T-cell (primary cell): ENCODE measurements at regions not wholly inside any gene's neighbourhood (a gene's known extent, or its start where the extent isn't known, plus 50 kb on each side); places are given as distances from the start of the nearest gene placed in this dataset.
"Not testable (repeated sequence)": the region's sequence is repeated elsewhere in the genome, so short reads cannot be mapped to it uniquely, and the experiment has no call there.

Experiments used
- ATAC-seq, 4 experiments: fragments of 200-7000 bp in 3 of 4; fragments of 150-1000 bp in 1 of 4; cut with Tn5 transposase; replicated peaks in 1 of 4; 1 replicate in 3 of 4; 2 replicates in 1 of 4; pipeline ENCODE4 v1.10.0; 2021; ENCODE audit warnings: moderate library complexity in 3 of 4, mild to moderate bottlenecking in 2 of 4, moderate number of reproducible peaks in 1 of 4
- CTCF ChIA-PET, 2 donors: fragments of 300-600 bp; sonication (Branson Sonifier 250); formaldehyde crosslinking; loops; one replicate each; lab custom pipeline; 2022; ENCODE audit warnings: antibody characterized with exemption in 2 of 2; lab: Charles Lee
- POLR2A ChIA-PET, 2 donors: fragments of 300-600 bp; sonication (Branson Sonifier 250); formaldehyde crosslinking; loops; one replicate each; lab custom pipeline; 2022; ENCODE audit warnings: antibody characterized with exemption in 2 of 2; lab: Charles Lee
- DNase-seq, 35 experiments: peaks; one replicate each; pipeline versions ENCODE4 v3.0.0 to v3.0.0-alpha.2; 2013 to 2023
- H3K27ac ChIP-seq: one replicate; pipeline ENCODE4 v1.5.1; 2013; ENCODE audit warnings: low read length
- H3K27me3 ChIP-seq, 2 experiments: replicated peaks in 1 of 2; 1 replicate in 1 of 2; 2 replicates in 1 of 2; pipeline versions ENCODE4 v1.6.1 to v1.7.0; 2013; ENCODE audit warnings: low read length in 1 of 2, mixed read lengths in 1 of 2; ENCODE audit not compliant: control insufficient read depth in 2 of 2, insufficient read depth in 2 of 2; ENCODE audit errors: extremely low read depth in 1 of 2
- H3K36me3 ChIP-seq, 2 donors: 1 replicate in 1 of 2; 2 replicates in 1 of 2; pipeline versions ENCODE4 v1.6.1 to v1.7.0; 2013; ENCODE audit warnings: low read length in 1 of 2; ENCODE audit not compliant: control insufficient read depth in 2 of 2, insufficient read depth in 1 of 2; ENCODE audit errors: extremely low read depth in 1 of 2
- H3K4me1 ChIP-seq, 2 experiments: 1 replicate in 1 of 2; 2 replicates in 1 of 2; pipeline versions ENCODE4 v1.6.1 to v1.7.0; 2013; ENCODE audit warnings: low read length in 2 of 2, mixed read lengths in 1 of 2; ENCODE audit not compliant: insufficient read depth in 2 of 2, control insufficient read depth in 1 of 2; ENCODE audit errors: extremely low read depth in 1 of 2
- H3K4me3 ChIP-seq, 2 donors: 1 replicate in 1 of 2; 2 replicates in 1 of 2; pipeline versions ENCODE4 v1.5.1 to v1.7.0; 2013; ENCODE audit warnings: mild to moderate bottlenecking in 2 of 2, low read length in 1 of 2, moderate library complexity in 1 of 2; ENCODE audit not compliant: control insufficient read depth in 1 of 2; ENCODE audit errors: extremely low read depth in 1 of 2
- H3K9me3 ChIP-seq: 2 replicates; pipeline ENCODE4 v1.7.0; 2013
- H3K27ac Mint-ChIP-seq, 2 donors: one replicate each; pipeline ENCODE4 v1.8.0; 2020 to 2021; ENCODE audit warnings: mild to moderate bottlenecking in 2 of 2, mixed read lengths in 2 of 2
- H3K27me3 Mint-ChIP-seq, 2 donors: one replicate each; pipeline ENCODE4 v1.8.0; 2021 to 2022; ENCODE audit warnings: mixed read lengths in 2 of 2
- H3K36me3 Mint-ChIP-seq: one replicate; pipeline ENCODE4 v1.8.0; 2021; ENCODE audit warnings: mixed read lengths
- H3K4me1 Mint-ChIP-seq, 3 donors: one replicate each; pipeline ENCODE4 v1.8.0; 2020 to 2022; ENCODE audit warnings: mixed read lengths in 3 of 3, mild to moderate bottlenecking in 1 of 3
- H3K4me3 Mint-ChIP-seq, 3 donors: one replicate each; pipeline ENCODE4 v1.8.0; 2020 to 2022; ENCODE audit warnings: mild to moderate bottlenecking in 3 of 3, mixed read lengths in 3 of 3, moderate library complexity in 3 of 3
- H3K9me3 Mint-ChIP-seq, 3 donors: one replicate each; pipeline ENCODE4 v1.8.0; 2020 to 2022; ENCODE audit warnings: mixed read lengths in 3 of 3
- WGBS: methylation state at CpG from one replicate; pipeline ENCODE4 v1.1.5; 2013; ENCODE audit warnings: missing lambda C conversion rate; ENCODE audit not compliant: insufficient coverage; 5-methylcytosine and 5-hydroxymethylcytosine counted together

DNA sequence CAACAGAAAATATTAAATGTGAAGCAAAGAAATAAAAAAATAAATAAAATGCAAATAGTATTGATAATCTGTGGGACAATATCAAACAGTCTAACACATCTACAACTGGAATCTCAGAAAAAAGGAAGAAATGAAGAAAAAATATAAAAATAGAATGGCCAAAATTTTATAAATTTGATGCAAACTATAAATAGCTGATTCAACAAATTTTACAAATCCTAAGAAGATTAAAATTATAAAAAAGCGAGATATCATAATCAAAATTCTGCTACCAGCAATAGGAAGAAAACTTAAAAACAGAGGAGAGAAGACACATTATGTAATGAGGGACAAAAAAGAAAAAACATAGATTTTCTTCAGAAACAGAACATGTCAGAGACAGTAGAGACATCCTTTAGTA lies 129.2 kb upstream of the IRX1 start:
- Histone ChIP-seq H3K4me3 (no peak overlapping the region), H3K9me3 (no peaks in the 10 kb centered on the region), H3K4me1 (no peaks in the 10 kb centered on the region), H3K27me3 (no peaks in the 10 kb centered on the region), H3K27ac (no peak overlapping the region), H3K36me3 (no peaks in the 10 kb centered on the region)
- Mint-ChIP-seq H3K4me1 (no peaks in the 10 kb centered on the region), H3K27me3 (no peaks in the 10 kb centered on the region), H3K36me3 (no peaks in the 10 kb centered on the region), H3K9me3 (peaks cover under 1 to 14% (median 5%) of the 10 kb centered on the region in 3 donors), H3K27ac (no peak overlapping the region), H3K4me3 (no peak overlapping the region)
- ChIA-PET CTCF (no interaction called here), POLR2A (no interaction called here)
- no CpG with 5 or more reads among the region's 1 CpG for WGBS
- ATAC-seq (no peak), DNase-seq (no peak)

GRCh38 chr5:3460416-3460815 lies 135.2 kb upstream of the IRX1 start:
- ChIA-PET POLR2A (no interaction called here), CTCF (no interaction called here)
- WGBS = no CpG with 5 or more reads among the region's 2 CpGs
- Mint-ChIP-seq H3K36me3 (no peaks in the 10 kb centered on the region), H3K9me3 (peaks cover 0 to 11% (median 0%) of the 10 kb centered on the region in 3 donors), H3K27ac (no peak overlapping the region), H3K4me1 (no peaks in the 10 kb centered on the region), H3K27me3 (no peaks in the 10 kb centered on the region), H3K4me3 (no peak overlapping the region)
- H3K9me3 ChIP-seq = no peaks in the 10 kb centered on the region
- H3K36me3 ChIP-seq = no peaks in the 10 kb centered on the region
- no peak for DNase-seq
- ATAC-seq = no peak
- H3K27me3 ChIP-seq = no peaks in the 10 kb centered on the region
- H3K4me1 ChIP-seq = no peaks in the 10 kb centered on the region
- H3K27ac ChIP-seq = no peak overlapping the region
- H3K4me3 ChIP-seq = no peak overlapping the region

- no peak for DNase-seq
- WGBS = 80% methylated on average over 14 of the region's 14 CpGs
- H3K36me3 Mint-ChIP-seq = no peaks in the 10 kb centered on the region
These were observed 139.4 kb upstream of the IRX1 start for GRCh38 chr5:3456121-3456681.

GRCh38 chr5:3454028-3454427 lies 141.6 kb upstream of the IRX1 start:
- H3K27me3 ChIP-seq, H3K4me1 Mint-ChIP-seq, H3K27me3 Mint-ChIP-seq, POLR2A ChIA-PET, H3K4me1 ChIP-seq, H3K27ac Mint-ChIP-seq, H3K4me3 ChIP-seq, H3K36me3 ChIP-seq, H3K9me3 Mint-ChIP-seq, H3K27ac ChIP-seq, H3K4me3 Mint-ChIP-seq, H3K36me3 Mint-ChIP-seq, CTCF ChIA-PET, ATAC-seq, H3K9me3 ChIP-seq, DNase-seq: not testable (repeated sequence)
- WGBS = 96% methylated on average over 23 of the region's 27 CpGs

More at GRCh38 chr5:3456121-3456681, 139.4 kb upstream of the IRX1 start:
- H3K4me3 ChIP-seq = no peak overlapping the region
- Mint-ChIP-seq H3K27ac (no peak overlapping the region), H3K4me3 (no peak overlapping the region), H3K9me3 (peaks cover 0 to 12% (median 5%) of the 10 kb centered on the region in 3 donors), H3K4me1 (no peaks in the 10 kb centered on the region), H3K27me3 (no peaks in the 10 kb centered on the region)
- H3K4me1 ChIP-seq = no peaks in the 10 kb centered on the region
- no peaks in the 10 kb centered on the region for H3K9me3 ChIP-seq
- H3K27ac ChIP-seq = no peak overlapping the region
- ChIA-PET CTCF (no interaction called here), POLR2A (no interaction called here)
- no peaks in the 10 kb centered on the region for H3K27me3 ChIP-seq
- no peak for ATAC-seq
- no peaks in the 10 kb centered on the region for H3K36me3 ChIP-seq

GRCh38 chr5:3452622-3453021 lies 143.0 kb upstream of the IRX1 start:
- POLR2A ChIA-PET = no interaction called here
- no peaks in the 10 kb centered on the region for H3K36me3 Mint-ChIP-seq
- H3K4me1 Mint-ChIP-seq = no peaks in the 10 kb centered on the region
- Histone ChIP-seq H3K9me3 (no peaks in the 10 kb centered on the region), H3K27me3 (no peaks in the 10 kb centered on the region), H3K27ac (no peak overlapping the region), H3K4me1 (no peaks in the 10 kb centered on the region), H3K36me3 (no peaks in the 10 kb centered on the region), H3K4me3 (no peak overlapping the region)
- CTCF ChIA-PET = no interaction called here
- H3K4me3 Mint-ChIP-seq = no peak overlapping the region
- DNase-seq (no peak), ATAC-seq (no peak)
- WGBS = 84% methylated on average over 5 of the region's 7 CpGs
- peaks cover 2 to 5% (median 4%) of the 10 kb centered on the region in 3 donors for H3K9me3 Mint-ChIP-seq
- H3K27ac Mint-ChIP-seq = no peak overlapping the region
- H3K27me3 Mint-ChIP-seq = no peaks in the 10 kb centered on the region

DNA sequence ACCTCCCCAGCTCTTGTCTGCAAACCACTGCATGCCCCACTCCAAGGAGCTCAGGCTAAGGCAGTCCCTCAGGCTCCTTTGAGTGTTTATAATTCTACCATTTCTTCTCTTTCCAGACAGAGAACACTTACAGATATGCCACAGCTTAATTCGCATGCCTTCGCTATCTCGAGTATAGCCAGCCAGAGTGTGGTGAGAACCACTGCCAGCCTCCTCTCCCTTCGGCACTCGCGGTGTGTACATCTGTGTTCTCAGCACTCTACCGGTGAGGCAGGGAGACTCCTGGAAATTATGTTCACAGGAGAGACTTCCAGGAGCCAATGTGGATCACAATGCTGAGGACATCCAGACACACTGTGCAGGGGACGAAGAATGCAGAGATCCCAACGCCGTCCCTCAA lies 143.7 kb upstream of the IRX1 start:
- WGBS = 91% methylated on average over 8 of the region's 10 CpGs
- no peaks in the 10 kb centered on the region for H3K4me1 Mint-ChIP-seq
- no peak overlapping the region for H3K27ac Mint-ChIP-seq
- no peaks in the 10 kb centered on the region for H3K27me3 ChIP-seq
- ChIA-PET CTCF (no interaction called here), POLR2A (no interaction called here)
- H3K4me1 ChIP-seq = no peaks in the 10 kb centered on the region
- no peak for ATAC-seq
- no peak overlapping the region for H3K27ac ChIP-seq
- no peak for DNase-seq
- peaks cover 2 to 8% (median 7%) of the 10 kb centered on the region in 3 donors for H3K9me3 Mint-ChIP-seq
- H3K27me3 Mint-ChIP-seq = no peaks in the 10 kb centered on the region
- no peaks in the 10 kb centered on the region for H3K9me3 ChIP-seq
- no peaks in the 10 kb centered on the region for H3K36me3 Mint-ChIP-seq
- H3K4me3 ChIP-seq = no peak overlapping the region
- no peak overlapping the region for H3K4me3 Mint-ChIP-seq
- H3K36me3 ChIP-seq = no peaks in the 10 kb centered on the region

- DNase-seq = no peak
- Mint-ChIP-seq H3K9me3 (peaks cover 2 to 8% (median 7%) of the 10 kb centered on the region in 3 donors), H3K27me3 (no peaks in the 10 kb centered on the region), H3K4me1 (no peaks in the 10 kb centered on the region), H3K27ac (no peak overlapping the region), H3K36me3 (no peaks in the 10 kb centered on the region), H3K4me3 (no peak overlapping the region)
- Histone ChIP-seq H3K9me3 (peaks cover 2% of the 10 kb centered on the region), H3K27me3 (no peaks in the 10 kb centered on the region), H3K4me1 (no peaks in the 10 kb centered on the region), H3K27ac (no peak overlapping the region), H3K4me3 (no peak overlapping the region), H3K36me3 (no peaks in the 10 kb centered on the region)
- 80% methylated on average over 1 of the region's 4 CpGs for WGBS
- ATAC-seq = no peak
- POLR2A ChIA-PET = no interaction called here
- CTCF ChIA-PET = no interaction called here
These were observed 146.2 kb upstream of the IRX1 start for GRCh38 chr5:3449481-3449880.
